Keratinocyte (primary cell): ENCODE measurements at regions not wholly inside any gene's neighbourhood (a gene's known extent, or its start where the extent isn't known, plus 50 kb on each side); places are given as distances from the start of the nearest gene placed in this dataset.

ENCODE experiments used
- DNase-seq: peaks from one replicate; pipeline ENCODE4 v3.0.0-alpha.2; 2011; ENCODE audit warnings: low read depth, missing footprints, low spot score
- FAIRE-seq: peaks from 2 replicates; lab custom pipeline; 2011; peaks lifted over from hg19 to GRCh38; lab: Jason Lieb, UNC
- H2AFZ ChIP-seq: 2 replicates; pipeline ENCODE4 v1.6.0; 2012; ENCODE audit warnings: low read length, control low read depth, inconsistent platforms; ENCODE audit not compliant: control insufficient read depth
- H3K27ac ChIP-seq: 2 replicates; pipeline ENCODE4 v1.5.1; 2011; ENCODE audit warnings: low read length; ENCODE audit not compliant: control insufficient read depth, insufficient read depth
- H3K27me3 ChIP-seq: 3 replicates; pipeline ENCODE4 v1.6.0; 2011; ENCODE audit warnings: low read length; ENCODE audit not compliant: control insufficient read depth, insufficient read depth; ENCODE audit errors: extremely low read depth
- H3K36me3 ChIP-seq, 2 experiments: 2 replicates in 1 of 2; 3 replicates in 1 of 2; pipeline ENCODE4 v1.5.1; 2011; ENCODE audit warnings: low read length in 2 of 2, mild to moderate bottlenecking in 1 of 2; ENCODE audit not compliant: control insufficient read depth in 2 of 2, insufficient read depth in 2 of 2; ENCODE audit errors: extremely low read depth in 1 of 2
- H3K4me1 ChIP-seq: 3 replicates; pipeline ENCODE4 v1.5.1; 2011; ENCODE audit warnings: low read length; ENCODE audit not compliant: control insufficient read depth, insufficient read depth; ENCODE audit errors: extremely low read depth
- H3K4me2 ChIP-seq: 3 replicates; pipeline ENCODE4 v1.6.0; 2011; ENCODE audit warnings: low read depth, low read length; ENCODE audit not compliant: control insufficient read depth, insufficient read depth; ENCODE audit errors: extremely low read depth
- H3K4me3 ChIP-seq, 3 experiments: fragments of 200-600 bp in 1 of 3; sonication (generic) in 1 of 3; 2 replicates in 2 of 3; 3 replicates in 1 of 3; pipeline ENCODE4 v1.5.1; 2011 to 2016; ENCODE audit warnings: low read length in 3 of 3, mild to moderate bottlenecking in 3 of 3, control low read depth in 2 of 3, inconsistent platforms in 1 of 3, low read depth in 1 of 3, mixed read lengths in 1 of 3, mixed run types in 1 of 3, moderate library complexity in 1 of 3; ENCODE audit not compliant: control insufficient read depth in 2 of 3, insufficient read depth in 2 of 3; ENCODE audit errors: extremely low read depth in 1 of 3
- H3K79me2 ChIP-seq: 2 replicates; pipeline ENCODE4 v1.6.0; 2012; ENCODE audit warnings: low read length; ENCODE audit not compliant: control insufficient read depth, insufficient read depth
- H3K9ac ChIP-seq: 3 replicates; pipeline ENCODE4 v1.6.0; 2011; ENCODE audit warnings: low read length; ENCODE audit not compliant: control insufficient read depth, insufficient read depth; ENCODE audit errors: extremely low read depth
- H3K9me1 ChIP-seq: 3 replicates; pipeline ENCODE4 v1.6.0; 2011; ENCODE audit warnings: low read length; ENCODE audit not compliant: control insufficient read depth, insufficient read depth; ENCODE audit errors: extremely low read depth
- H3K9me3 ChIP-seq: 2 replicates; pipeline ENCODE4 v1.5.1; 2012; ENCODE audit warnings: low read depth, low read length; ENCODE audit not compliant: control insufficient read depth
- H4K20me1 ChIP-seq: 3 replicates; pipeline ENCODE4 v1.6.0; 2011; ENCODE audit warnings: low read length; ENCODE audit not compliant: control insufficient read depth, insufficient read depth; ENCODE audit errors: extremely low read depth
- EZH2 ChIP-seq: IDR thresholded peaks from one replicate; pipeline ENCODE4 v1.6.1; 2012; ENCODE audit warnings: inconsistent platforms, mild to moderate bottlenecking, low read length, moderate library complexity
- dilution Hi-C: fragments of 300-500 bp; cut with MboI; formaldehyde crosslinking; loops from one replicate; pipeline ENCODE4 v1.7.0; 2020; ENCODE audit warnings: low sequenced_read_pairs; ENCODE audit not compliant: extremely low pct_ligation_motif_present
- TF ChIP-seq, protein P1 (sequence below), 3 experiments: IDR thresholded peaks in 1 of 3; conservative IDR thresholded peaks in 1 of 3; optimal IDR thresholded peaks in 1 of 3; 2 replicates in 2 of 3; 3 replicates in 1 of 3; pipeline versions ENCODE3 to v1.5.1; 2011; ENCODE audit warnings: low read length in 3 of 3, mild to moderate bottlenecking in 3 of 3, moderate library complexity in 2 of 3, control low read depth in 1 of 3, inconsistent platforms in 1 of 3; ENCODE audit not compliant: insufficient read depth in 2 of 3; ENCODE audit errors: extremely low read depth in 1 of 3

DNA sequence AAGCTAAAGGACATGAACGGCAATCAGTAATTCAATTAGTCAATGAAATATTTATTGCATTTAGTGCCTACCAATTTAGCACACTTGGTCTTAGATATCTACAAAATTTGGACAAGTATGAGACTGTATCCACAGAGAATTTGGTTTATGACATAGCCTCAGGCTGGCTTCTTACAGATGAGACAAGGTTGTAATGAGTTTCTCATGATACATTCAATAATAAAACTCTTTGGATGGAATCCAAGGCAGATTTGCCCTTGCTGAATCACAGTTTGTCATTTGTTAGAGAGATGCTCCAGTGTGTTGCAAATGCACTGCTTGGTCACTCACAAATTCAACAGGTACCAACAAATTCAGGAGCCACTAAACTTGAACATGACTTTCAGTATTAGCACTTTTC is 162.5 kb downstream of the GPR37 start:
- Histone ChIP-seq H4K20me1 (no peaks in the 10 kb centered on the region), H3K4me3 (no peak overlapping the region), H2AFZ (no peak overlapping the region), H3K4me2 (no peak overlapping the region), H3K9me1 (no peaks in the 10 kb centered on the region), H3K36me3 (no peaks in the 10 kb centered on the region), H3K9ac (no peak overlapping the region), H3K4me1 (no peaks in the 10 kb centered on the region), H3K27ac (no peak overlapping the region), H3K79me2 (no peaks in the 10 kb centered on the region), H3K27me3 (no peaks in the 10 kb centered on the region), H3K9me3 (no peaks in the 10 kb centered on the region)
- FAIRE-seq (peak; percentile 36), DNase-seq (peak; percentile 33)
- TF ChIP-seq EZH2 = no peak
- TF ChIP-seq, protein P1, sequence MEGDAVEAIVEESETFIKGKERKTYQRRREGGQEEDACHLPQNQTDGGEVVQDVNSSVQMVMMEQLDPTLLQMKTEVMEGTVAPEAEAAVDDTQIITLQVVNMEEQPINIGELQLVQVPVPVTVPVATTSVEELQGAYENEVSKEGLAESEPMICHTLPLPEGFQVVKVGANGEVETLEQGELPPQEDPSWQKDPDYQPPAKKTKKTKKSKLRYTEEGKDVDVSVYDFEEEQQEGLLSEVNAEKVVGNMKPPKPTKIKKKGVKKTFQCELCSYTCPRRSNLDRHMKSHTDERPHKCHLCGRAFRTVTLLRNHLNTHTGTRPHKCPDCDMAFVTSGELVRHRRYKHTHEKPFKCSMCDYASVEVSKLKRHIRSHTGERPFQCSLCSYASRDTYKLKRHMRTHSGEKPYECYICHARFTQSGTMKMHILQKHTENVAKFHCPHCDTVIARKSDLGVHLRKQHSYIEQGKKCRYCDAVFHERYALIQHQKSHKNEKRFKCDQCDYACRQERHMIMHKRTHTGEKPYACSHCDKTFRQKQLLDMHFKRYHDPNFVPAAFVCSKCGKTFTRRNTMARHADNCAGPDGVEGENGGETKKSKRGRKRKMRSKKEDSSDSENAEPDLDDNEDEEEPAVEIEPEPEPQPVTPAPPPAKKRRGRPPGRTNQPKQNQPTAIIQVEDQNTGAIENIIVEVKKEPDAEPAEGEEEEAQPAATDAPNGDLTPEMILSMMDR (optimal IDR thresholded peaks at IDR 0.05 in 1 of 3, IDR thresholded peaks at IDR 0.05 in 1 of 3, conservative IDR thresholded peaks at IDR 0.05 in 1 of 3; ENCODE audit: extremely low read depth in 1 of 3, insufficient read depth in 2 of 3, low read length in 3 of 3) = no peak
- dilution Hi-C loops = no loop called here

DNA sequence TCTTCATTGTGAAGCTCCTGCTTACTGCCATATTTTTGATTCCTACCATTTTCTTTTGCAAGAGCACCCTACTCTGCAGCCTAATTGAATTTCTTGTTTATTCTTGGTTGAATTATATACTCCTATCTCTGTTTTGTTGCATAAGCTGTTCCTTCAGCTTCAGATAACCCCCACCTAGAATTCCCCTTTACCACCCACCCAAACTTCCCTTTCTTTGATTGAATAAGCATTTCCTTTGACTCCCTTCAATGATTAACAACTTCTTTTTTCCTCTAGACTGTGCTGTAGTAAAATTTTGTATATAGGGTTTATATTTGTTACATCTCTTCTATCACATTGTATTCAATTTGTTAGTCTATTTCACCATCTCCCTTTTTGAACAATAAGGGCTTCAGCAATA is 168.1 kb downstream of the GPR37 start:
- no peaks in the 10 kb centered on the region for H3K9me3 ChIP-seq
- DNase-seq = no peak
- no peak for FAIRE-seq
- H3K4me3 ChIP-seq = no peak overlapping the region
- no peaks in the 10 kb centered on the region for H3K79me2 ChIP-seq
- H3K4me1 ChIP-seq = no peaks in the 10 kb centered on the region
- H4K20me1 ChIP-seq = no peaks in the 10 kb centered on the region
- TF ChIP-seq EZH2 = no peak
- TF ChIP-seq, protein P1 (optimal IDR thresholded peaks at IDR 0.05 in 1 of 3, IDR thresholded peaks at IDR 0.05 in 1 of 3, conservative IDR thresholded peaks at IDR 0.05 in 1 of 3; ENCODE audit: extremely low read depth in 1 of 3, insufficient read depth in 2 of 3, low read length in 3 of 3) = no peak
- H3K27me3 ChIP-seq = no peaks in the 10 kb centered on the region
- dilution Hi-C loops = no loop called here
- H3K9ac ChIP-seq = no peak overlapping the region
- H3K27ac ChIP-seq = no peak overlapping the region
- H3K4me2 ChIP-seq = no peak overlapping the region
- no peak overlapping the region for H2AFZ ChIP-seq
- H3K36me3 ChIP-seq = no peaks in the 10 kb centered on the region
- H3K9me1 ChIP-seq = no peaks in the 10 kb centered on the region
